ENCODE measurements at regions not wholly inside any gene's neighbourhood (a gene's known extent, or its start where the extent isn't known, plus 50 kb on each side); places are given as distances from the start of the nearest gene placed in this dataset.

DNA sequence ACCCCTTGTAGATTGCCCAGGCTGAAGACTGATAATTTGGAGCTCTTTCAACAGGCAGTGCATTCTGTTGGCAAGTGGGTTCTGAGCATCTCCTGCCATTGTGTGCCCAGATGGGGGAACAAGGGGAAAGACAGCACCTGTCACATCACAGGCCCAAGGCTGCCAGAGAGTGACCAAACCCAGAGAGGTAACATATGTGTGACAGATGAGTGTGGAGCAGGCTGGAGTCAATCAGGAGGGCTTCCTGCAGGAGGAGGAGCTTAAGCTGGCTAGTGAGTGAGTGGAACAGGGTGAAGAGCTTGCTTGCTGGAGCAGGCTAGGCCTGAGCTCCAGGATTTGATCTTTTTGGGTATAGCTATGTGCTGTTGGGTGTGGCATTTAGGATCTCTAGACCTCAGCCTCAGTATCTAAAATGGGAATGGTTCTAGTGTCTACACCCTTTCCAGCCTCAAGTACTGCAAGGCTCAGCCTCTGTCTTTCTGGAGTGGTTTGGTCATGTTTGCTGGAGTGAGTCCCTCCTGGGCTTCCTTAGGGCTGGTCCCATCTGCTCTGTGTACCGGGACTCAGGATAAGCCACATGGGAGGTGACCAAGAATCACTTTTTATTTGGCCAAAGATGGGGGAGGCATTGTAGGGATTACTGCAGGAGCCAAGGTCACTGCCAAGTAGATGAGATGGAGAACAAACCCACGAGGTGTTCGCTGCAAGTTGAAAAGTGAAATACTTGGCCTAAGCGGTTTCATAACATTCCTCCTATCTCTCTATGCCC is 152.4 kb upstream of the TSHZ3 start:
- intact Hi-C loops (cut with DNase I), result no loop called here
- no peaks in the 10 kb centered on the region for H3K9me3 ChIP-seq
- H3K4me3 ChIP-seq, result no peak overlapping the region
- no peak for DNase-seq
- H3K36me3 ChIP-seq, result no peaks in the 10 kb centered on the region
- H3K27me3 ChIP-seq, result no peaks in the 10 kb centered on the region
- H3K27ac ChIP-seq, result no peak overlapping the region
- no peaks in the 10 kb centered on the region for H3K4me1 ChIP-seq
- TF ChIP-seq POLR2A (IDR thresholded peaks at IDR 0.05), result no peak
- TF ChIP-seq, protein P1, sequence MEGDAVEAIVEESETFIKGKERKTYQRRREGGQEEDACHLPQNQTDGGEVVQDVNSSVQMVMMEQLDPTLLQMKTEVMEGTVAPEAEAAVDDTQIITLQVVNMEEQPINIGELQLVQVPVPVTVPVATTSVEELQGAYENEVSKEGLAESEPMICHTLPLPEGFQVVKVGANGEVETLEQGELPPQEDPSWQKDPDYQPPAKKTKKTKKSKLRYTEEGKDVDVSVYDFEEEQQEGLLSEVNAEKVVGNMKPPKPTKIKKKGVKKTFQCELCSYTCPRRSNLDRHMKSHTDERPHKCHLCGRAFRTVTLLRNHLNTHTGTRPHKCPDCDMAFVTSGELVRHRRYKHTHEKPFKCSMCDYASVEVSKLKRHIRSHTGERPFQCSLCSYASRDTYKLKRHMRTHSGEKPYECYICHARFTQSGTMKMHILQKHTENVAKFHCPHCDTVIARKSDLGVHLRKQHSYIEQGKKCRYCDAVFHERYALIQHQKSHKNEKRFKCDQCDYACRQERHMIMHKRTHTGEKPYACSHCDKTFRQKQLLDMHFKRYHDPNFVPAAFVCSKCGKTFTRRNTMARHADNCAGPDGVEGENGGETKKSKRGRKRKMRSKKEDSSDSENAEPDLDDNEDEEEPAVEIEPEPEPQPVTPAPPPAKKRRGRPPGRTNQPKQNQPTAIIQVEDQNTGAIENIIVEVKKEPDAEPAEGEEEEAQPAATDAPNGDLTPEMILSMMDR (IDR thresholded peaks at IDR 0.05), result no peak
- WGBS, 2 donors, result 78 to 86% methylated on average over 2 to 3 of the region's 4 CpGs

DNA sequence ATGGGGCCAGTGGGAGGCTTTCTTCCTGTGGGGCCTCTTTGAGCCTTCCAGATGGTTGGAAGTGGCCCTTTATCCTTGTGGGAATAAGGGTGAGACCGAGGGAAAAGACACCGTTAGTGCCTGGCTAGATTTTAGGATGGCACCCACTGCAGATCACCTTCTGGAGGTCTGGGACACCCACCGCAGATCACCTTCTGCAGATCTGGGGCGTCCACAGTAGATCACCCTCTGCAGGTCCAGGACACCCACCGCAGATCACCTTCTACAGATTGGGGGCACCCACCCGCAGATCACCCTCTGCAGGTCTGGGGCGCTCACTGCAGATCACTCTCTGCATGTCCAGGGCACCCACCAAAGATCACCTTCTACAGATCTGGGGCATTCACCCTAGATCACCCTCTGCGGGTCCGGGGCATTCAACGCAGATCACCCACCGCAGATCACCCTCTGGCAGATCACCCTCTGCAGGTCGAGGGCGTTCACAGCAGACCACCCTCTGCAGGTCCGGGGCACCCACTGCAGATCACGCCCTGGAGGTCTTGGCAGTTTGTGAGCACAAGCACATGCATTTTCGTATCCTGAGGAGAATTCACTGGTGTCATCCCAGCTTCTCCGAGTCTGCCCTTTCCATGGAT is 153.4 kb upstream of the TSHZ3 start:
- TF ChIP-seq POLR2A (IDR thresholded peaks at IDR 0.05), result no peak
- TF ChIP-seq, protein P1 (IDR thresholded peaks at IDR 0.05), result no peak
- Histone ChIP-seq H3K4me1 (no peaks in the 10 kb centered on the region), H3K27me3 (no peaks in the 10 kb centered on the region), H3K4me3 (no peak overlapping the region), H3K36me3 (no peaks in the 10 kb centered on the region), H3K9me3 (no peaks in the 10 kb centered on the region), H3K27ac (no peak overlapping the region)
- 85 to 87% methylated on average over 16 to 17 of the region's 17 CpGs for WGBS, 2 donors
- DNase-seq, result no peak
- intact Hi-C loops (cut with DNase I), result no loop called here

DNA sequence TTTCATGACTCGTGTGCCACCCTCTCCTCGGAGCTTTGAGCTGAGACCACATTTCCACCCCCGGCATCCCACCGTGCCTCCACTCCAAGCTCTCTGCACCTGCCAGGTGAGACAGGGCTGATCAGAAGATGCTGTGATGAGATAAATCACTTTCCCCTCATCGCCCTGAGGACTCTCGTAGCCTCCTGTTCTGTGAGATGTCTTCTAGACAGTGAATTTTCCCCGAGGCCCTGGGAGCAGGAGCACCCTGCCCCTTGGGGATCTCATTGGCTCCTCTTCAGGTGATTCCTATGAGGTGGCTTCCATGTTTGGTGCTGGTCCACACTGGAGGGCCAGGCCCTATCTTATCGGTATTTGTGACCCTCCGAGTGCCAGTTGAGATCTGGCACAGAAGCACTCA is 154.0 kb upstream of the TSHZ3 start:
- no peak overlapping the region for H3K4me3 ChIP-seq
- H3K4me1 ChIP-seq, result no peaks in the 10 kb centered on the region
- no peak for TF ChIP-seq POLR2A (IDR thresholded peaks at IDR 0.05)
- TF ChIP-seq, protein P1 (IDR thresholded peaks at IDR 0.05), result no peak
- no peaks in the 10 kb centered on the region for H3K36me3 ChIP-seq
- intact Hi-C loops (cut with DNase I), result no loop called here
- H3K27ac ChIP-seq, result no peak overlapping the region
- DNase-seq, result no peak
- no peaks in the 10 kb centered on the region for H3K9me3 ChIP-seq
- H3K27me3 ChIP-seq, result no peaks in the 10 kb centered on the region
- 83 to 90% methylated on average over 6 to 9 of the region's 9 CpGs for WGBS, 2 donors

DNA sequence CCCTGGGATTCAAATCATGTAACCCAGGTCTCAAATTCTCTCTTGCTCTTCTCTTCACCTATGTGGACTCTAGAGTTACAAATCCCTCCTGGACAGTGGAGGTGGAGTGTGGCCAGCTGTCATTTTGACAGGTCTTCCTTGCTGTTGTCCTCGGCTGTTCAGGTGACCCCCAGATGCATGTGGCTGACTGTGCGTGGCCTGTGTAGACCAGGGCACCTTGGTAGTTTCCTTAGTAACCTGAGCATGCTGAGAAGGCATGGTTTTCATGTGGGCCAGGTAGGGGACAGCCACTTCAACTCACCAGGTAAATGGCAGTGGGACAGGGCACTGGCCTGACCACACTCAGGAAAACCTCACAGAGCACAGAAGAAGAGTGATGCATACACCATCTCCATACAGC is 155.0 kb upstream of the TSHZ3 start:
- H3K4me3 ChIP-seq, result no peak overlapping the region
- no peaks in the 10 kb centered on the region for H3K4me1 ChIP-seq
- no peaks in the 10 kb centered on the region for H3K36me3 ChIP-seq
- H3K9me3 ChIP-seq, result no peaks in the 10 kb centered on the region
- no peak for DNase-seq
- intact Hi-C loops (cut with DNase I), result no loop called here
- TF ChIP-seq, protein P1 (IDR thresholded peaks at IDR 0.05), result no peak
- no peak for TF ChIP-seq POLR2A (IDR thresholded peaks at IDR 0.05)
- H3K27ac ChIP-seq, result no peak overlapping the region
- H3K27me3 ChIP-seq, result no peaks in the 10 kb centered on the region
- 44% methylated on average over 1 to 2 of the region's 2 CpGs for WGBS, 2 donors

DNA sequence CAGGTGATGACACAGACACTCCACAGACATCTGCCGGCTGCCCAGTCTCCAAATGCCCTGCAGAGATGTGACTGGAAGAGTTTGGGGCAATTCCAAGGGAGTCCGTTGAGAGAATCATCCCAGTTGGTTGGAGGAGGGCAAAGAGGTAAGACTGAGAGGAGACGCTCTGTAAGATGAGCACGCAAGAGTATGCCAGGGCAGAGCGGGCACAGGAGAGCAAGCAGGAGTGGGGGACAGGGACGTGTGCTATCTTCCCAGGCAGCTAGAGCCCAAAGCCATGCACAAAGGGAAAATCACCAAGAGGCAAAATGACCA is 156.3 kb upstream of the TSHZ3 start:
- Histone ChIP-seq H3K27ac (no peak overlapping the region), H3K27me3 (no peaks in the 10 kb centered on the region), H3K9me3 (no peaks in the 10 kb centered on the region), H3K4me1 (no peaks in the 10 kb centered on the region), H3K36me3 (no peaks in the 10 kb centered on the region), H3K4me3 (no peak overlapping the region)
- 77 to 84% methylated on average over 5 to 6 of the region's 6 CpGs for WGBS, 2 donors
- intact Hi-C loops (cut with DNase I), result no loop called here
- no peak for DNase-seq
- TF ChIP-seq, protein P1 (IDR thresholded peaks at IDR 0.05), result no peak
- no peak for TF ChIP-seq POLR2A (IDR thresholded peaks at IDR 0.05)
